NCI-H2107 treated with DMSO at 0.1 percent for 48 hours (cell line): ENCODE measurements at regions not wholly inside any gene's neighbourhood (a gene's known extent, or its start where the extent isn't known, plus 50 kb on each side); places are given as distances from the start of the nearest gene placed in this dataset.
"Not testable (repeated sequence)": the region's sequence is repeated elsewhere in the genome, so short reads cannot be mapped to it uniquely, and the experiment has no call there.

Source experiments
- DNase-seq: peaks from one replicate; lab custom pipeline; 2025; ENCODE audit not compliant: unreplicated experiment; lab: John Stamatoyannopoulos, UW

DNA sequence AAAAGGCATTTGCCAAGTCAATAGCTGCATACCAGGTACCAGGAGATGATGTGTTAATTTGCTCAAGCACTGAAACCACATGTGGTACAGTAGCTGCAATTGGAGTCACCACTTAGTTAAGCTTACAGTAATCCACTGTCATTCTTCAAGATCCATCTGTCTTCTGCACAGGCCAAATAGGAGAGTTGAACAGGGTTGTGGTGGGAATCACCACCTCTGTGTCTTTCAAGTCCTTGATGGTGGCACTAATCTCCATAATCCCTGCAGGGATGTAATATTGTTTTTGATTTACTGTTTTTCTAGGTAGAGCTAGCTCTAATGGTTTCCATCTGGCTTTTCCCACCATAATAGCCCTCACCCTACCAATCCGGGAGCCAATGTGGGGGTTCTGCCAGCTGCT is 91.9 kb downstream of the FCRL5 start:
- no peak for DNase-seq

DNA sequence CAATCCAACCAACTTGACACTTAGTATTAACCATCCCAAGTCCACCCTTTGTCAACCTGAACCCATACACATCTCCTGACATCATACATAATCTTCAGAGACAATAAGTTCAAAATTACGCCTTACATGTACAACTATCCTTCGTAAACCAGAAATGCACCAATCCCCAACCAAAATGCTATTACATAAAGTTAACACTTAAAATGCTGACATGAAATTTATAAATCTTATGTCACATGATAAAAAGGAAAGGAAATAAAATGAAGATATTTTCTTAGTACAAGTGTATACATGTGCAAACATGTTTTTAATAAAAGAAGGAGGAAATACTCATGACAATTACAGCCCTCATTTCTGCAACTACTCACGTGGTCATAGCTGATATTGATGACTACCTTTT is 95.0 kb downstream of the FCRL5 start:
- no peak for DNase-seq

DNA sequence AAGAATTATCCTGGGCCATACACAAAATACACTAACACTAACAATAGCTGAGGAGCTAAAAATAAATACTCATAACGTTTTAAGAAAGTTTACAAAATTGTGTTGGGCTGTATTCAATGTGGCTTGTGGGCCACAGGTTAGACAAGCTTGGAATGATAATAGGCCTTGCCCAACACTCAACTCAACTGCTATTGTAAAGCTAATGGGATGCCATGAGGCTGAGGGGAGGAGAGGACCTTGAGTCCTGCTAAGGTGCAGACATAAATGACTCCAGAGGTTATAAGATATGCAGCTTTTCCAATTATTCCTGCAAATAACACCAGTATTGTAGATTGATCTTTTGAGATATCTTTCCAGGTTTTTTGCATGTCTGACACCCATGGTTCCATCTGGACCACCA is 97.0 kb downstream of the FCRL5 start:
- no peak for DNase-seq

- no peak for DNase-seq
Observed at GRCh38 chr1:157450106-157450505, 102.2 kb downstream of the FCRL5 start.

DNA sequence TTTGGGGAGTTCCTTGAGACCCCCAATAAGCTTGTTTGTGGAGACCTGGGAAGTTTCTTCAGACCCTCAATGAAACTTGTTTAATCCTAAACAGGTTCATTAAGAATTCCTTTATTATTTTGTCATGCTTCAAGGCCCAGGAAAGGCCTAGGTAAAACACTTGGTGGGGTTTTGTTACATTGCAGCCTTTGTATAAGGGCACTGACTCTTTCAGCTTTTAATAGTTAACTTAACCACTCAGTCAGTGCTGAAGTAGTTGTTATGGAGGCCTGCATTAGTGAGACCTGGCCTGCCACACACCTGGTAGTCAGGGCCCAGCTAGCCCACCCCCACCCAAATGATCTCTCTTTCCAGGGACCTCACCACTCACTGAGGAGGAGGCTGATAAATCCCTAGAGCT is 103.7 kb downstream of the FCRL5 start:
- DNase-seq = no peak

GRCh38 chr1:157446356-157446755 is 106.0 kb downstream of the FCRL5 start:
- not testable (repeated sequence) for DNase-seq

GRCh38 chr1:157445616-157446140 is 106.6 kb downstream of the FCRL5 start:
- not testable (repeated sequence) for DNase-seq

- DNase-seq = no peak
Observed at GRCh38 chr1:157442065-157442464, 110.2 kb downstream of the FCRL5 start.

DNA sequence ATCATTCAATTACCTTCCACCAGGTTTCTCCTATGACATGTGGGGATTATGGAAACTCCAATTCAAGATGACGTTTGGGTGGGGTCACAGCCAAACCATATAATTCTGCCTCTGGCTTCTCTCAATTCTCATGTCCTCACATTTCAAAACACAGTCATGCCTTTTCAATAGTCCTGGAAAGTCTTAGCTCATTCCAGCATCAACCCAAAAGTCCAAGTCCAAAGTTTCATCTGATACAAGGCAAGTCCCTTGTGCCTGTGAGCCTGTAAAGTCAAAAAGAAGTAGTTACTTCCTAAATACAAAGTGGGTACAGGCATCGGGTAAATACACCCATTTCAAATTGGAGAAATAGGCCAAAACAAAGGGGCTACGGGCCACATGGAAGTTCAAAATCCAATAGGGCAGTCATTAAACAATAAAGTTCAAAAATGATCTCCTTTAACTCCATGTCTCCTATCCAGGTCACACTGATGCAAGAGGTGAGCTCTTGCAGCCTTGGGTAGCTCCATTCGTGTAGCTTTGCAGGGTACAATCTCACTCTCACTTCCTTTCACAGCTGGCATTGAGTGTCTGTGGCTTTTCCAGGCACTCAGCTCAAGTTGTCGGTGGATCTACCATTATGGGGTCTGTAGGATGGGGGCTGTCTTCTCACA is 112.9 kb downstream of the FCRL5 start:
- no peak for DNase-seq

GRCh38 chr1:157438613-157439012 is 113.7 kb downstream of the FCRL5 start:
- peak; percentile 15 for DNase-seq

DNA sequence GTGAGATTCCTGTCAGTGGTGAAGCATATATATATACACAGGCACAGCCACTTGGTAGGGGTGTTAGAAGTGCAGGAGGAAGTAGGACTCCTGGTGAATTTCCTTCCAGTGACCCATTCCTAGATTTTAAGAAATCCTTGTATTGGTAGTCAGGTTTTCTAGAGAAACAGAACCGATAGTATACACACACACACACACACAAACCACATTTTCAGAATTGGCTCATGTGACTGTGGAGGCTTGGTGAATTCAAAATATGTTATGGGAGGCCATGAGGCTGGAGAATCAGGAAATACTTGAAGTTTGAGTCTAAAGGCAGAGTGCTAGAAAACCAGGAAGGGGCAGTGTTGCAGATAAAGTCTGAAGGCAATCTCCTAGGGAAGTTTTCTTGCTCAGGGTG is 114.2 kb downstream of the FCRL5 start:
- no peak for DNase-seq

- DNase-seq = no peak
Observed at GRCh38 chr1:157437296-157437695, 115.0 kb downstream of the FCRL5 start.

DNA sequence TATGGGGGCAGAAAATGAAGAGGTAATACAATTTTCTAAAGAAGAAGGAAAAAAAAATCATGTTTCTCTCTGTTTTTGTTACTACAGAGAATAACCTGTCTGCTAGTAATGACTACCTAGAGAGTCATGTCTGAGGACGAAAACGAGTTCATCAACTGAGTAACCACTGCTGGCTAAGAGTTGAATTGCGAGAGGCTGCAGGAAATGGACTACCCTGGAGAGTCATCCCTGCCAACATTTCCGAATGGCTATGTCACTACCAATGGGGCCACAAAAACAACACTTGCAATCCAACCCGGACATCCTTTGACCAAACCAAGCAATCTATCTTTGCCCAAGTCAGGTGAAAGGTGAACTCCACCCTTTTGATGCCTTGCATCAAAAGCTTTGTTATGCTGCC is 120.6 kb downstream of the FCRL5 start:
- DNase-seq = no peak

GRCh38 chr1:157429601-157430240 is 122.6 kb downstream of the FCRL5 start:
- DNase-seq = no peak

GRCh38 chr1:157423764-157424163 is 128.6 kb downstream of the FCRL5 start:
- DNase-seq = not testable (repeated sequence)

GRCh38 chr1:157419845-157420542 is 132.3 kb downstream of the FCRL5 start:
- DNase-seq = no peak

- no peak for DNase-seq
Observed at GRCh38 chr1:157418659-157419058, 133.7 kb downstream of the FCRL5 start.

DNA sequence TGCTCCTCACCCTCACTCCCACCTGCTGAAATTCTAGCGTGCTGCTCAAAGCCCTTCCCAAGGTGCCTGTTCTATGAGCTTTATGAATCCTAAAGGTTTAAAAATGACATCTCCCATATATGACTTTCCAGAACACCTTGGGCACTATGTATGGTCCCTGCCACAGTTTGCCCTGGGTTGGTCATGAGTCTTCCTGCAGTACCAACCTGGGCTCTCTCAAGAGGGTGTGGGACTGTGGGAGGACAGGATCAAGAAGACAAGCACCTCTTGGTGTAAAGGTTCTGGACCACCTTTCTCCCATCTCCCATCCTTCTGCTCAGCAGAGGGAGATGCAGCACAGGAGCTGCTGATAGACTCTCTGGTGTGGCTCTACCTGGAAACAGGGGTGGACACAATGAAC is 134.1 kb downstream of the FCRL5 start:
- no peak for DNase-seq

- no peak for DNase-seq
Observed at GRCh38 chr1:157415661-157416060, 136.7 kb downstream of the FCRL5 start.

- no peak for DNase-seq
Observed at GRCh38 chr1:157412308-157412707, 140.0 kb downstream of the FCRL5 start.

GRCh38 chr1:157411769-157412168 is 140.5 kb downstream of the FCRL5 start:
- DNase-seq = no peak

DNA sequence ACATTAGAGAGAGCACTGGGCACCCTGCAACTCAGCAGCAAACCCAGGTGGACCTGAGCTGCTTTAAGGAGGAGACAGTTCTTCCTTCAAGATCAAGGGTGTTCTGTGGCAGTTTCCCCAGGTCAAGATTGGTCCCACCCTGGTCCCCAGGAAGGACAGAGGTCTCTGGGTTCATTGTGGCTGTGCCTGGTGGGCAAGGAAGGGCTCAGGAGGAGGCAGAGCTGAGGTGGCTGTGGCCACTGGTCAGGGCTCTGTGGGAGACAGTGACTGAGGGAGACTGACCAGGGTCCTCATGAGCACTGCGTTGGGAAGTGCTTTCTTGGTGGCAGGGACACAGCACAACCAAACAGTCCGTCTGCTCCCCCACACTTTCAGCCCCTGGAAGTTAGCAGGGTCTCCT is 141.3 kb downstream of the FCRL5 start:
- DNase-seq = no peak
